Activated CD8-positive, alpha-beta memory T cell treated with anti-CD3 and anti-CD28 coated beads, Interleukin-2, amount 50 U/mL, for 1 hour (primary cell): ENCODE measurements at regions not wholly inside any gene's neighbourhood (a gene's known extent, or its start where the extent isn't known, plus 50 kb on each side); places are given as distances from the start of the nearest gene placed in this dataset.
"Not testable (repeated sequence)": the region's sequence is repeated elsewhere in the genome, so short reads cannot be mapped to it uniquely, and the experiment has no call there.

Source experiments
- DNase-seq: peaks from one replicate; pipeline ENCODE4 v3.0.0-alpha.2; 2020; ENCODE audit errors: extremely low read depth

- no peak for DNase-seq
Observed at GRCh38 chr4:179671609-179672008, 2229.4 kb upstream of the AGA start.

GRCh38 chr4:179678093-179678814 lies 2236.0 kb upstream of the AGA start:
- no peak for DNase-seq

GRCh38 chr4:179683661-179684060 lies 2241.4 kb upstream of the AGA start:
- not testable (repeated sequence) for DNase-seq

DNA sequence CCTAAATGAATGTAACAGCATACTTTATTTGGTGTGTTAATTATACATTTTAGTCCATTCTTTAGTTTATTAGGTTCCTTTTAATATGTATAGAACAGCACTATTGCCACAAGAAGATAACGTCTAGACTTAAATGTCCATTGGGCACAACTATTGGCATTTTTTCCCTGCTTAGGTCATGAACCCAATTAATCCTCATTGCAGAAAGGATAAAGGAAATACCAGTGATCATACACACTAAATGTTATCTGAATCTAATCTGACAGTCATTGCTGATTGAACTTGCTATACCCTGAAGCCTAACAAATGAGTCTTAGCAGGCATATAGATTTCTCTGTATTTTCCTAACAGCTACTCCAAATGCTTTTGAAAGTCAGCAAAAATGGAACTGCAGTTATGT lies 2250.0 kb upstream of the AGA start:
- no peak for DNase-seq

DNA sequence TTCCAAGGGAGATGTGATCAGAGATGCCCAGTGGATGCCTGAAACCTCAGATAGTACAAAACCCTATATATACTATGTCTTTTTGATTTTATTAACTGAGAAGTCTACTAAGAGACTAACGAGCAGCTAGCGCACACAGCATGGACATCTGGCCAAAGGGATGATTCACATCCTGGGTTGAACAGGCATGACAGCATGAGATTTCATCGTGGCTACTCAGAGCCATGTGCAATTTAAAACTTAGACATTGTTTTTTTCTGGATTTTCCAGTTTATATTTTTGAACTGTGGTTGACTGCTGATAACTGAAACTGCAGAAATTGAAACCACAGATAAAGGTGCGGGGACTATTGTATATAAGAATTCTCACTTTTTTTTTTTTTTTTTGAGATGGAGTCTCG lies 2252.9 kb upstream of the AGA start:
- no peak for DNase-seq

DNA sequence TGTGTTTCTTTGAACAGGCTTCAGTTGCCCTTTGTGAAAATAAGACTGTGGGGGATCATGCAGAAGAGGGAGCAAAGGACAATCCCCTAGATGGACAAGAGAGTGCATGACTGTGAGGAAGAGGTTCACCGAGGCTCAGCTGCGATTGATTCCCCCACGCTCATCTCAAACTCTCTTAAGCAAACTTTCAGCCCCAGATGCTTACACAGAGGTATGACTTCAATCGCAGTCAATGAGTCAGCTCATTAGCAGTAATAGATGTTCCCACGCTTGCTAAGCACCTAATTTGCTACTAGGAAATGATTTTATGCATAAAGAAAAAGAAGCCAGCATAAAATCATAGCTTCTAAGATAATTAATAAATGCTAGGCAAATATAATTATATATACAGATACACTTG lies 2256.1 kb upstream of the AGA start:
- no peak for DNase-seq

DNA sequence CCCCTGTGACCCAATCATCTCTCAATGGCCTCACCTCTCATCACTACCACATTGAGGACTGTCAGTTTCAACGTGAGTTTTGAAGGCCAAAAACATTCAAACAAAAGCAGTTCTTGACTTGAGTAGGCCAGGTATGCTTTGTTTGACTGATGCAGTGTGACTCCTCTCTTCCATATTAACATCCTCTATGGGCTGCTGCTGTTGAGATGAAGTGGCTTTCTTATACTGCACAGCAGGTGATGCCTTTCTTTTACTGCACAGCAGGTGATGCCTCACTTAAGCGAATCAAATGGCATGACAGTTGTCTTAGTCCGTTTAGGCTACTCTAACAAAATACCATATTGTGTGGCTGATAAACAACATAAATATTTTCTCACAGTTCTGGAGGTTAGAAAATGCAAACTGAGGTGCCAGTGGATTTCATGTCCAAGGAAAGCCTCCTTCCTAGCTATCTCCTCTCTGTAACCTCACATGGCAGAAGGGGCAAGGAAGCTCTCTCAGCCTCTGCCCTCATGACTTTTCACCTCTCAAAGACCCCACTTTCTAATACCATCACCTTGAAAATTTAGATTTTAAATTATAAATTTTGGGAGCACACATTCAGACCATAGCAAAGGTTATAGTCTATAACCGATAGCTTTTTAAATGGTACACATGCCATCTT lies 2267.9 kb upstream of the AGA start:
- DNase-seq, result no peak

DNA sequence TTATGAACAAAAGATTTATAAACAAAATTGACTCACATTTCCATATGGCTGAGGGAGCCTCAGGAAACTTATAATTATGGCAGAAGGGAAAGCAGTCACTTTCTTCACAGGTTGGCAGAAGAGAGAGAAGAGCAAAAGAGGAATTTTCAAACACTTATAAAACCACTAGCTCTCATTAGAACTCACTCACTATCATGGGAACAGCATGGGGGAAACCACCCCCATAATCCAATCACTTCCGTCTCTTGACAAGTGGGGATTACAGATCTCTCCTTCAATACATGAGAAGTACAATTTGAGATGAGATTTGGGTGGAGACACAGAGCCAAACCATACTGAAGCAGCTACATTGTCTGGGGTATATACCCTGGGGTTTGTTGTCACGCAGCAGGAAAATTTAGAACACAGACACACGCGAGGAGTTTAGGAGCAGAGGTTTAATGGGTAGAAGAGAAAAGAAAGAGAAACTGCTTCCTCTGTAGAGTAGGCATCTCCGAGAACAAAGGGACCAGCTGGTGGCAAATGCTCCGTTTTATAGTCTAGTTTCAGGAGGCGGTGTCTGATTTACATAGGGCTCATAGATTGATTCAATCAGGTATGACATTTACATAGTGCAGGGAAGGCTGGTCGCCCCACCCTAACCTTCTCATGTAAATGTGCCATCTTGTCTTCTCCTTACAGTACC lies 2277.7 kb upstream of the AGA start:
- no peak for DNase-seq

DNA sequence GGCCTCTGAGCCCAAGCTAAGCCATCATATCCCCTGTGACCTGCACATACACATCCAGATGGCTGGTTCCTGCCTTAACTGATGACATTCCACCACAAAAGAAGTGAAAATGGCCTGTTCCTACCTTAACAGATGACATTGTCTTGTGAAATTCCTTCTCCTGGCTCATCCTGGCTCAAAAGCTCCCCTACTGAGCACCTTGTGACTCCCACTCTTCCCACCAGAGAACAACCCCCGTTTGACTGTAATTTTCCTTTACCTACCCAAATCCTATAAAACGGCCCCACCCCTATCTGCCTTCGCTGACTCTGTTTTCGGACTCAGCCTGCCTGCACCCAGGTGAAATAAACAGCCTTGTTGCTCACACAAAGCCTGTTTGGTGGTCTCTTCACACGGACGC lies 2284.3 kb upstream of the AGA start:
- not testable (repeated sequence) for DNase-seq

GRCh38 chr4:179728305-179728704 lies 2286.1 kb upstream of the AGA start:
- DNase-seq, result no peak

- not testable (repeated sequence) for DNase-seq
Observed at GRCh38 chr4:179736820-179737219, 2294.6 kb upstream of the AGA start.

DNA sequence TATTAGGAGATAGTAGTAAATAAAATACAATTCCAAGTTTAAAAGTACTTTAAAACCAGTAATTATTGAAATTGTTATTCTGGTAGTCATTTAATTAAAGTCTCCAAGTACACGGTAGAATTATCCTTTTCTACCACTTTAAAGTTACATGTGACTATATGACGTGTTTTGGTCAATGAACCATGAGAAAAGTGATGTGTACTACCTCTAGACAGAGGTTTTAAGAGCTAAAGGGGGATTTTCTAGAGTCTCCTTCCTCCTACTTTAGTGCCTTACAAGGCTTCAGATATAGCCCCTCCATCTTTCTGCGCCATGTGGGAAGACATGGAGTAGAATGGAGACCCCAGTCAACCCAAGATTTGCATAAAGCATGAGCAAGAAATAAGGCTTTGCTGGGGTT lies 2296.6 kb upstream of the AGA start:
- DNase-seq, result no peak

GRCh38 chr4:179747218-179747910 lies 2305.1 kb upstream of the AGA start:
- DNase-seq, result no peak

- no peak for DNase-seq
Observed at GRCh38 chr4:179748837-179749236, 2306.6 kb upstream of the AGA start.

GRCh38 chr4:179750374-179750773 lies 2308.1 kb upstream of the AGA start:
- DNase-seq, result no peak

DNA sequence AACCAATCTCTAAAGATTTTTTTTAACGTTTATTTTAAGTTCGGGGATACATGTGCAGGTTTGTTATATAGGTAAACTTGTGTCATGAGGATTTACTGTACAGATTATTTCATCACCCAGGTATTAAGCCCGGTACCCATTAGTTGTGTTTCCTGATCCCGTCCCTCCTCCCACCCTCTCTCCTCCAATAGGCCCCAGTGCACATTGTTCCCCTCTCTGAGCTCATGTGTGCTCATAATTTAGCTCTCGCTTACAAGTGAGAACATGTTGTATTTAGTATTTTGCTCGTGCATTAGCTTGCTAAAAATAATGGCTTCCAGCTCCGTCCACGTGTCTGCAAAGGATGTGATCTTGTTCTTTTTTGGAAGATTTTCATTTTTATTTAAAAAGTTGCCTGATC lies 2309.4 kb upstream of the AGA start:
- DNase-seq, result no peak

GRCh38 chr4:179755322-179755721 lies 2313.1 kb upstream of the AGA start:
- DNase-seq, result no peak

- DNase-seq, result no peak
Observed at GRCh38 chr4:179757641-179758040, 2315.4 kb upstream of the AGA start.

DNA sequence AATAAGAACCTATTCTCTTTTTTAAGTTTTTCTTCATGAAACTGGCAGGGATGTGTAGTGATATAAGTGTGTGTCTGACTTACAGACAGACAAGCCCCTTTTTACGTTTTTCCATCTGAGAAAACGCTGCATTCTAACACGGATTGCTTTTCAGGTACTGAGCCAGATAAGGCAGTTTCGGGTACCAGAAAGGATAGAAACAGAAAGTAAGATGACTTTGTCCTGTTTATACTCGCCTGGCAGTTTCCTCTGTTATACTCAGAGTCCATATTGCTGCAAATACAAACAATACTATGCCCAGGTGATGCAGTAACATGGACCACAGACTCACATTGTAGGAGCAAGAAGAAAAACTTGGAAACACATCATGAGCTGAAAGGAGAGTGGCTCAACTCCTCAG lies 2320.6 kb upstream of the AGA start:
- no peak for DNase-seq

- DNase-seq, result no peak
Observed at GRCh38 chr4:179766938-179767337, 2324.7 kb upstream of the AGA start.

DNA sequence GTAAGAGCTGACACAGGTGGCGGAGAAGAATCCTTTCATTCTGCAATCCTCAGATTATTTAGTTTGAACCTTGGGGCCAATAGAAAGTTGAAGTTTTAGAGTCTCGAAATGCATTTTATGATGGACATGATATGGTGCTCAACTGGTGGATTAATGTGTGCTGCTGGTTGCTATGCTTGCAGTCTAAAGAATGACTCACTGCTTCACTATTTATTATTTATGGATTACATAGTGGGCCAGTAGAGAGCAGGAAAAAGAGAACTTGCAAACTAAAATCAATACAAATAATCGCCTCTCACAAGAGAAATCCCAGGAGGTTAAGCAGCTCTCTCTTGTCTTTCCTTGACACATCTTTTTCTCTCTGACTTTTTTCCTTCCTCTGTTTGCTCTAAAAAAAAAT lies 2326.8 kb upstream of the AGA start:
- DNase-seq, result no peak

DNA sequence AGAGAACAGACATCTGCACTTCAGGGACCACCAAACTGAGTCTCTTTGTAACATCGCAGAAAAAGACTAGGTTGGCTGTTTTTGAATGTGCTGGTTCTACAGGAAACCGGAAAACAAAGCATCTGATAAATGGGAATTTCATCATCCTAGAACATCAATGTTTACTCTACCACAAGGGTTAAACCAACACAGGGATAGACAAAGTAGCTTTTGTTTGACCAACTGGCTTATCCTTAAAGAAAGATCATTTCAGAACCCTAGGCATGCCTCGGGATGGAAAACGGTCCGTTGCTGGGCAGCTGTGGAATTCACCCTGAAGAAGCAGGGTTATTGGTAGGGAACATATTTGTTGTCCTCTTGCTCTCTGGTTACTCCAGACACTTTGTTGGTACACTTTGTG lies 2355.5 kb upstream of the AGA start:
- no peak for DNase-seq

GRCh38 chr4:179803857-179804256 lies 2361.6 kb upstream of the AGA start:
- no peak for DNase-seq
